ENCODE measurements at regions not wholly inside any gene's neighbourhood (a gene's known extent, or its start where the extent isn't known, plus 50 kb on each side); places are given as distances from the start of the nearest gene placed in this dataset.

DNA sequence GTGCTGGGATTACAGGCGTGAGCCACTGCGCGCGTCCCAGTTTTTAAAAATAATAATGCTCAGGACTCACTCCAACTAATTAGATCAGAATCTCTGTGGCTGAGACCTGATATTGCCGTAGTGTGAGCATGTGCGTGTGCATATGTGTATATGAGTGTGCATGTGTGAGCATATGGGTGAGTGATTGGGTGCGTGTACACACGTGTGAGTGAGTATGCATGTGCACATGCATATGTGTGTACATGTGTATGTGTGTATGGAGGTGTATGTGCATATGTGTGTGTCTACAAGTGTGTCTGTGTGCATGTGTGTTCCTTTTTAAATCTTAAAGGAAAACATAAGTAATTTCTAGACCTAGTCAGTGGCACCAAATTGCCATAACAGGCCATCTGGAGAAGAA is 54.8 kb upstream of the CKS2 start:
- no peaks in the 10 kb centered on the region for H3K4me1 ChIP-seq (ENCODE audit: low read depth)
- H3K27me3 ChIP-seq: no peaks in the 10 kb centered on the region
- H3K36me3 ChIP-seq: no peaks in the 10 kb centered on the region
- no peak overlapping the region for H3K27ac ChIP-seq
- TF ChIP-seq, protein P1, sequence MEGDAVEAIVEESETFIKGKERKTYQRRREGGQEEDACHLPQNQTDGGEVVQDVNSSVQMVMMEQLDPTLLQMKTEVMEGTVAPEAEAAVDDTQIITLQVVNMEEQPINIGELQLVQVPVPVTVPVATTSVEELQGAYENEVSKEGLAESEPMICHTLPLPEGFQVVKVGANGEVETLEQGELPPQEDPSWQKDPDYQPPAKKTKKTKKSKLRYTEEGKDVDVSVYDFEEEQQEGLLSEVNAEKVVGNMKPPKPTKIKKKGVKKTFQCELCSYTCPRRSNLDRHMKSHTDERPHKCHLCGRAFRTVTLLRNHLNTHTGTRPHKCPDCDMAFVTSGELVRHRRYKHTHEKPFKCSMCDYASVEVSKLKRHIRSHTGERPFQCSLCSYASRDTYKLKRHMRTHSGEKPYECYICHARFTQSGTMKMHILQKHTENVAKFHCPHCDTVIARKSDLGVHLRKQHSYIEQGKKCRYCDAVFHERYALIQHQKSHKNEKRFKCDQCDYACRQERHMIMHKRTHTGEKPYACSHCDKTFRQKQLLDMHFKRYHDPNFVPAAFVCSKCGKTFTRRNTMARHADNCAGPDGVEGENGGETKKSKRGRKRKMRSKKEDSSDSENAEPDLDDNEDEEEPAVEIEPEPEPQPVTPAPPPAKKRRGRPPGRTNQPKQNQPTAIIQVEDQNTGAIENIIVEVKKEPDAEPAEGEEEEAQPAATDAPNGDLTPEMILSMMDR (IDR thresholded peaks at IDR 0.05; ENCODE audit: low read depth, low read length): no peak
- no peak for DNase-seq (ENCODE audit: low read depth in 1 of 2, low spot score in 1 of 2)
- no peak overlapping the region for H3K4me3 ChIP-seq
- H3K9me3 ChIP-seq (ENCODE audit: low read depth): no peaks in the 10 kb centered on the region

DNA sequence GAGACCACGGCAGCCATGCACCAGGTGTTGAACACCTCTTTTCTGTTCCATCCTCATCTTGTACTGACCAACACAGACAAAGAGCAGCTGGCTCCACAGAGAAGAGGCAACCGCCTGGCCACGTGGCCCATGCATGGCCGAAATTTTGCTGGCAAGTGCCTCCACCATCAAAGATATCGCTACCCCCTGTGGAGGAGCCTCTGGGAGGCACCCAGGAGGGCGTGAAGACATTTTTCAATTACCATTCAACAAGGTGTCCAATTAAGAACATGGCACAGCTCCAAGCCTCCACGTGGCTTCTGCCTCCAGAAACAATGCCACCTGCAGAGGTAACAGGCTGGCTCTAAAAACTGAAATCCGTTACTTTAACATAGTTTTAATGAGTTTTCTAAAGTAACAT is 54.4 kb upstream of the CKS2 start:
- Histone ChIP-seq H3K9me3 (ENCODE audit: low read depth) (no peaks in the 10 kb centered on the region), H3K36me3 (no peaks in the 10 kb centered on the region), H3K4me1 (ENCODE audit: low read depth) (no peaks in the 10 kb centered on the region), H3K27me3 (no peaks in the 10 kb centered on the region), H3K4me3 (no peak overlapping the region), H3K27ac (no peak overlapping the region)
- TF ChIP-seq, protein P1 (IDR thresholded peaks at IDR 0.05; ENCODE audit: low read depth, low read length): no peak
- no peak for DNase-seq (ENCODE audit: low read depth in 1 of 2, low spot score in 1 of 2)

DNA sequence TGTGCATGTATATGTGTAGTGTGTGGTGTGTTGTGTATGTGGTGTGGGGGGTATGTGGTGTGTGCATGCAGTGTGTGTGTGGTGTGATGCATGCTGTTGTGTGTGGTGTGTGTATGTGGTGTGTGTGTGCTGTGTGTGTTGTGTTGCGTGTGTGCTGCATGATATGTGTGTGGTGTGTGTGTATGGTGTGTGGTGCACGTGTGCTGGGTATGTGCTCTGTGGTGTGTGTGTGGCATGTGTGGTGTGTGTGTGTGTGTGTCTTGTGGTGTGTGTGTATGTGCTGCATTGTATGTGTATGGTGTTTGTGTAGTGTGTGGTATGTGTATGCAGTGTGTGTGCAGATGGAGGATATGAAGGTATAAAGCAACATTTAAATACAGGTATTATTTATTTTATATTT is 50.5 kb upstream of the CKS2 start:
- no peak overlapping the region for H3K27ac ChIP-seq
- DNase-seq (ENCODE audit: low read depth in 1 of 2, low spot score in 1 of 2): no peak
- no peaks in the 10 kb centered on the region for H3K27me3 ChIP-seq
- no peaks in the 10 kb centered on the region for H3K4me1 ChIP-seq (ENCODE audit: low read depth)
- H3K9me3 ChIP-seq (ENCODE audit: low read depth): no peaks in the 10 kb centered on the region
- TF ChIP-seq, protein P1 (IDR thresholded peaks at IDR 0.05; ENCODE audit: low read depth, low read length): no peak
- H3K36me3 ChIP-seq: no peaks in the 10 kb centered on the region
- no peak overlapping the region for H3K4me3 ChIP-seq

All from cardiac muscle cell (in vitro differentiated cells and primary cell).